HG03442 (cell line): ENCODE measurements at regions not wholly inside any gene's neighbourhood (a gene's known extent, or its start where the extent isn't known, plus 50 kb on each side); places are given as distances from the start of the nearest gene placed in this dataset.

Experiments
- ATAC-seq: cut with Tn5 transposase; IDR thresholded peaks from one replicate; pipeline ENCODE4 v1.9.1; 2021; ENCODE audit warnings: mild to moderate bottlenecking, moderate library complexity; ENCODE audit not compliant: unreplicated experiment

DNA sequence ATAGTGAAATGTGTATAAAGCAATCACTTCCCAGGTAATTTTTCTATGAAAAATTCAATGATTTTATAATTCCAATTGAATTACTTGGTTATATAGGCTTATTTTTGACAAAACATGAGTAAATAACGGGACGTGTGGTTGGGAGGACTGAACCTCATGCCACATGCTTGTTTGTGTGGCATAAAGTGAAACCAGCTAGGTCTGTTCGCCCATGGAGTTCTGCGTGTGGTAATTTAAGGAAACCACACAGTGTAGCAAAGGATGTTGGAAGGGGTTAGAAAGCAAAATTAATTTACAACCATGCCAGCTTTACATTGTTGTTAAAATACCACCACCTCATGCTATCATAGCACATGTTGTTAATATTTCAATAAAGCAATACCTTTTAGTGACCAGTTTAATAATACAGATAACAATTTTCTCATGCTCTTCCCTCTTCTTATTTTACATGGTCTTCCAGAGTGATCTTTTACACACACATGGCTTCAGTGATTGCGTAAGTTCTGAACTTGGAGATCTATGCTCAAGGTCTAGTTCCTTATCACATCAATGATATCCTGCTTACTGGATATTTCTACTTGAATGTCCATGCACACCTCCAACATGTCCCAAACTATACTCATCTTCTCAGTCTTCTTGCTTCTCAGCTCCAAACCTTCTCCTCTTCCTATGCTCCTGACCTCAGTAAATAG, 156.4 kb upstream of the ITGA4 start:
- ATAC-seq: no peak

DNA sequence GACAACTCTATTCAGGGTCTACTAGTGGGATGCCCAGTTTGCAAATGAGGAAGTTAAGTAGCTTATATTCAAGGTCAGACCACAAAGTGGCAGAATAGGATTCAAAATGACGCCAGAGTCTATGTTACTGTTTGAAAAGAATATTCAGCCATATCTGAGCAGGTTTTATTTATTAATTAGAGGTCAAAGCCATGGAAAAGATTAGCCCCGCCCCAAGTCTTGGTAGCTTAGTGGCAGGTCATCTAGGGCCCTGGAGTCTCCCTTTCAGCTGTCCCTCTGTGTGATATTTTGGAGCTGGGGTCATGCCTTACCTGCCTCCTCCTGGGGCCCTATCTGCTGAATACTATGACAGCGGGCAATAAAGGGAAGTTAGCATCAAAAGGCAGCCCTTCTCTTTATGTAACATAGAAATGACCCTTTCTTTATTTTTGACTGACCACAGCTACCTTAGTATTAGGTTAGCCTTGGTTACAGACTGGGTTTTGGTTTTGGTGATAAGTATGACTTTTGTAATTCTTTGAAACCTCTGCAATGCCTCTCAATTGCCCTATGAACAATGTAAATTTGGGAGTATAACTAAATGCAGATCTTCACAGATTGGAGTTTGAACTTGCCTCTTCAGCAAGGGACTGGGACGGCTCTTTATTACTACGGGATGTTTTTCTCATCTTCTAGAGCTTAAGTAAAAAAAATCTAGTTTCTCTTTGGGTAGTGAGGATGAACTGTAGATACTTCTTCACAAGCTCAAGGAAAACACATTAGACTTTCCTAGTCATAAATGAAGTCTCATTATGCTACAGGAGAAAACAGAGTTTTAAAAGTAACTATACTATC, 153.0 kb upstream of the ITGA4 start:
- ATAC-seq: peak; percentile 34

DNA sequence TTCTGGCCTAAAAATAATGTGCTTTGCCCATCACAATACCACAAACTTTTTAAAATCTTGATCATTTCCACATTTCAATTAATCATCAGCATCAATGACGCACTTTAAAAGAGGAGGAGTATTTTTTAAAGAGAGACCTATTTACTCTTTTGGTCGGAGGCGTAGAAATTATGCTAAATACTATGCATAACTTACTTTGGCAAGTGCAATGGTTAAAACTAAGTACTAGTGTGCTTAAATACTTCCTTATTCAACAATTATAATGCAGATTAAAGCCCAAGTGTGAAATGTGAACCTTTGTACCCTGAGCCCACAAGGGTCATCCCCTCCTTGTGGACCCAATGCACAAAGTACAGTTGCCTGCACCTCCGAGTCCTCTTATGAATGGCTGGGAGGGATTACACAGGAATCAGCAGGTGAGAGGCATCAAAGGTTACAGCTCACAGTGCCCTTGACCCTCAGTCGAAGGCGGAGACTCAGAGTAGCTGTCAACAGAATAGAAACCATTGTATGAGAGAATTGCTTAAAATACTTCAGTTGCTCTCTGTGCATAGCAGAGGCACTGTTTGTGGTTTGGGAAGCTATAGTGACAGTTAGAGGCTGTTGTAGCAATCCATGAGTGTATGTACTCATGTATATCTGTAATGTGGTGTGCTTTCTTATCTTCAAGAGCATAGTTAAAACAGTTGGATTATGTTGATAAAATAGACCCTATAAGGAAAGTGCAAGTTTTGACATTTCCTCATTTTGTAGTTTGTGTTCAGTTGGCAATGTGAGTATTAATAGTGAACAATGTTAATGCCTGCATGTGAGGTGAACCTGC, 151.7 kb upstream of the ITGA4 start:
- ATAC-seq: peak; percentile 91

DNA sequence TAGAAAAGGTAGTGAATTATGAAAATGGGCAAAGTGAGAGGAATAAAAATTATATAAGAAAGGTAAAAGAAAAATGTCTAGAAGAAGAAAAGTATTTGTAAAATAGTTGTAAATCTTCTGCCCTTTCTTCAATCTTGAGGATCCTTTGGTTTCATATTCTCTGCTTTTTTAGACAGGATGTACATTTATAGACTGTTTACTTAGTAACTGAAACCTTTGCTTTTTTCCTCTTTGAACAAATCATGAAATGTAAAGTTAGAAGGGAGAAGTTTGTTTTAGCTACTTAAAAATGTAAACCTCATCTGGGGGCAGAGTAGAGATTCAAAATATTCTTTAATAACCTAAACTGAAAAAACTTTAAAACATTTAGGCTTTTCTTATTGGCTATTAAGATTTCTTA, 150.4 kb upstream of the ITGA4 start:
- ATAC-seq: peak; percentile 16

DNA sequence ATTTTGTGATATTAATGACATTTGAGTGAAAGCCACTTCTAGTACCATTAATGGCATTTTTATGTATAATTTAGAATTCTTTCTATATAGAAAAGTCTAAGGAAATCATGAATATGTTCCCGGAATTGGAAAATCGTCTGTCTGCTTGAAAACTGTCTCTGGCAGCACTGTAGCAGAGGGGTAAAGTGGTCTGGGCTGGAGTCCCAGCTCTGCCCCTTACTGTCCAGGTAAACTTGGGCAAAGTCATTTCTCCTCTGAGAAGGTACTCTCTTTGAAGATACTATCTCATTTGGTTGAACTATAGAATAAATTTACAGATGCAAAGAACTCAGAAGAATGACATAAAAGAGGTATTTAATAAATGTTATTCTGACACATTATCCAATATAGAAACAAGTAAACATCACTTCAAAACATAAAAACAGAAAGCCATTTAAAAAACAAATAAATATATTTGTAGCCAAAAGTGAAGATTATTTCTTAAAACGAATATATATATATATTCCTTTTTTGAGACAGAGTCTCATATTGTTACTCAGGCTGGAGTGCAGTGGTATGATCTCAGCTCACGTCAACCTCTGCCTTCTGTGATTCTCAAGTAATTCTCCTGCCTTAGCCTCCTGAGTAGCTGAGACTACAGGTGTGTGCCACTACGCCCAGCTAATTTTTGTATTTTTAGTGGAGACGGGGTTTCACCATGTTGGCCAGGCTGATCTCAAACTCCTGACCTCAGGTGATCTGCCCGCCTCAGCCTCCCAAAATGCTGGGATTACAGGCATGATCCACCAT, 149.8 kb upstream of the ITGA4 start:
- ATAC-seq: no peak

DNA sequence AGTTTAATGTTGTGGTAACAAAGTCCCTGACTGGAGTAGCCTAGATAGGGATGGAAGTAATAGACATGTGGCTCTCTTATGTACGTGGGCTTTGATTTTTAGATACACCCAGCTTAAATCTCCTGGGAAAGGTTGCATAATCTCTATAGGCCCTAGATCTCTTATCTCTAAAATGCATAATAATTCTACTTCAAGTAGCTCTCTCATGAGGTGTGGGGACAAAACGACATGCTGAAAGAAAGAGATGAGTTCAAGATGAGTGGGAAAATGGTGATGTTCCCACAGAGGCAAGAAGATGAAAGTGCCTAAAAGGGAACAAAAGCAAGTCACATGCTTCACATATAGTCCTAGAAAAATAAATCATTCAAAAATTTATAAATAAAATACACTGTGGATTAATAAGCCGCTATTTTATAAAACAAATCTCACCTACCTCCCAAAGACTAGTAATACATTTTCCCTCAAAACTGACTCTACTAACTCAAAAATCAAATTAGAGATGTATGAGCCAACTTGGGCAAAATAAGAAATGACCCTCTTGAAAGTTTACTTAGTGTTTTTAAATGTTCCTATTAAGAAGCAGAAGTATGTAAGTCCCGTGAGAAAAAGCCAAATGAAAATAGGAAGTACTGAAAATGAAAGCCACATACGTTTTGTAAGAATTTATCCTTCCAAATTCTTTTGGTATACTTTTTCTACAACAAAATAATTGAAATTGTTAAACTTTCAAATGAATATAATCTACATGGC, 148.2 kb upstream of the ITGA4 start:
- no peak for ATAC-seq

DNA sequence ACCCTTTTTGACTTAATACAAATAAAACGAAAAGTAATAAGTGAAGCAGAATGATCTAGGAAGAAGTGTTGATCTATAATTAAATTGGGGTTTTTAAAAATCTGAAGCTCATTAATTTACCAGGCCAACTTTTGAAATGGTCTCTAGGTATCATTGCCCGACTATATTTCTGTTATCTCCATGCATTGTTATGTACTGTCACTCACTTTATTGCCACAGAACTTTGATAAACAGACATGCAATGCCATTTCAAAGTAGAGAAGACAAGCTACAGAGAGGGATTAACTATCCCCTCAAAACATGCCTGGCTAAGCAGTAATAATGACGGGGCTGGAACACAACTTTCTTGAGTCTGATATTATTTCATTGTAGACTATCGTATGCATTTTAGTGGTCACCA, 147.6 kb upstream of the ITGA4 start:
- no peak for ATAC-seq

DNA sequence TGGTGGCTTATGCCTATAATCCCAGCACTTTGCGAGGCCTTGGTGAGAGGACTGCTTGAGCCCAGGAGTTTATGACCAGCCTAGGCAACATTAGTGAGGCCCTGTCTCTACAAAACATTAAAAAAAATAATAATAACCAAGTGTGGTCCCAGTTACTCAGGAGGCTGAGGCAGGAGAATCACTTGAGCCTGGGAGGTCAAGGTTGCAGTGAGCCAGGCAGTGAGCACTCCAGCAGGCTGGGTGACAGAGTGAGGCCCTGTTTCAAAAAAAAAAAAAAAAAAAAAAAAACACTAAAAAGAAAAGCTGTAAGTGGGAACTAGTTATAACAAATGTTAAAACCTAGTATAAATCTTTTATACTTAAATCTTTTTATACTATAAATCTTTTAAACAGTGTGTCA, 146.2 kb upstream of the ITGA4 start:
- no peak for ATAC-seq

DNA sequence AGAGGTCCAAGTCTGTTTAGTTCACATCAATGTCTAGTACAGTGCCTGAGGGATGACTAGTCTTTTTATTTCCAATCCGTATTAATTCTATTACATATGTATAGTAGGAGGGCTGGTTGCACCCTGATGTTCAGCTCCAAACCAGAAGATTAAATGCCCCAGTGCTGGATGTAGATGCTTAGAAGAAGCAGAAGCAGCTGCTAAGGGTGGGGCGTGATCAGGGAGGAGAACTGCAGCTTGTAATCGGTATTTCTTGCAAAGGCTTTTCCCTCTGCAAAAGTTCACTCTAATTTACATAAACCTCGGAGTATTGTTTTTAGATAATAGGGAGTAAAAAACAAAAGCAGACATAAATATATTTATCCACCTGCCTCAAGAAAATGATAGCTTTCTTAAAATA, 145.3 kb upstream of the ITGA4 start:
- ATAC-seq: no peak

DNA sequence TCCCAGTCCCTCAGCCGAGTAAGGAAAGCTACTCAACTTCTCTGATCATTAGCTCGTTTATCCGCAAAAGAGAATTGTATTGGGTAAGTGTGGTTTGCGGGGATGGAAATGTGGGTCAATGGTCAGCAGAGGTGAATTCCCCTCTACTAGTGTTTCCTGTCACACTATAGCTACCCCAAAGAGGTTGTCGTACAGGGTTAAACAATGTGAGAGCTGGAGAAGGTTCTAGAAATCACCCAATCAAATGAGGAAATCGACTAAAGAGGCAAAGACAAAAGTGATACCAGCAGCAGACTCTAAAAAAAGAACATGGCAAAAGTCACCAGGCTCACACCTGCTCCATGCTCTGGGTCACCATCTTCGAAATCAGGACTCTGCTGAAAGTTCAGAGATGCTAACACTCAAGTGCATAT, 144.7 kb upstream of the ITGA4 start:
- ATAC-seq: peak; percentile 89

DNA sequence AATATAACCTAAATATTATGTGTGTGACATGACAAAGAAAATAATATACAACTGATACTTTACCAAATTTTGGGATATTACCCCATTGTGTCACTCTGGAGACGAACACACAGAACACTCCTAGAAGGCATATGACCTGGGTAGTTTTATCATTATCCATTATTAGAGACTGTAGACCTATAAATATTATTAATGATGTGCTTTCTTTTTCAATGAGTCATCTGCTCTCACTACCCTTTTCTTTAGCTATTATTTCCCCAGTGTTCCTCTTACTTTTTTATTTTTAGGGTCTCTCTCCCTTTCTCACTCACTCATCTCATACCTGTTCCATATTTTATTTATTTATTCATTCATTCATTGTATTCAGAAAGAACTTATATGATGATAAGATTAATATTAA, 143.3 kb upstream of the ITGA4 start:
- ATAC-seq: no peak

DNA sequence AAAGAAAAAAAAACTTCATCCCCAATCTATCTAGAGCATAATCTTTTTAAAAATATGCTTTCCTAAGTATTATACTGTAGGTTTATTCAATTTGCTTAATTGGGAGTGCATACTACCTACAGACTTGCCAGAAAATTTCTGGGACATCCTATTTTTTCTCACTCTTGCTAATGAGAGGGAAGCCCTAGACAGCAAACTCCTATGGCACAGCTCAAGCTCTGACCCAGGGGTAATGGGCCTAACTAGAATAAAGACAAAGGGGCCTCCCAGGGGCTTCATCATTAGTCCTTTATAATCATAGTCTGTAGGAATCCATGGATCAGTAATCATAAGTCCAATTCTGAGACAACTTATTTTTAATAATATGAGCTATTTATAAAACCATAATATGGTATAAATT, 142.6 kb upstream of the ITGA4 start:
- no peak for ATAC-seq

DNA sequence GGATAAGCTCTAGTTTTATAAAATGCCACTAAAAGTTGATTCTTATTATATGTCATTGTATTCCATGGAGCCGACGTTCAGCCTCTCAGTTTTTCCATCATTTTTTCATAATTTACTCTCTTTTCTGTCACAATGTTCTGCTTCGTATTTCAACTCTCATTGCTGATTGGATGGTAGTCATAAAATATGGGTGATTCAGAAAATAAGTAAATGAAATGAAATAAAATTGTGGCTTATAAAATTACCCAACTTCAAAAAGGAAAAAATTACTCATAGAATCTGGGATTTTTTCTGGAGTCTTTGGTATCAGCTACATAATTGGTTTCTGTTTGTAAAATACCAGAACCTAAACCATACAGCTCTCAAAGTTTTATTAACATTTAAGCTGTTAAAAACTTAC, 139.7 kb upstream of the ITGA4 start:
- no peak for ATAC-seq

DNA sequence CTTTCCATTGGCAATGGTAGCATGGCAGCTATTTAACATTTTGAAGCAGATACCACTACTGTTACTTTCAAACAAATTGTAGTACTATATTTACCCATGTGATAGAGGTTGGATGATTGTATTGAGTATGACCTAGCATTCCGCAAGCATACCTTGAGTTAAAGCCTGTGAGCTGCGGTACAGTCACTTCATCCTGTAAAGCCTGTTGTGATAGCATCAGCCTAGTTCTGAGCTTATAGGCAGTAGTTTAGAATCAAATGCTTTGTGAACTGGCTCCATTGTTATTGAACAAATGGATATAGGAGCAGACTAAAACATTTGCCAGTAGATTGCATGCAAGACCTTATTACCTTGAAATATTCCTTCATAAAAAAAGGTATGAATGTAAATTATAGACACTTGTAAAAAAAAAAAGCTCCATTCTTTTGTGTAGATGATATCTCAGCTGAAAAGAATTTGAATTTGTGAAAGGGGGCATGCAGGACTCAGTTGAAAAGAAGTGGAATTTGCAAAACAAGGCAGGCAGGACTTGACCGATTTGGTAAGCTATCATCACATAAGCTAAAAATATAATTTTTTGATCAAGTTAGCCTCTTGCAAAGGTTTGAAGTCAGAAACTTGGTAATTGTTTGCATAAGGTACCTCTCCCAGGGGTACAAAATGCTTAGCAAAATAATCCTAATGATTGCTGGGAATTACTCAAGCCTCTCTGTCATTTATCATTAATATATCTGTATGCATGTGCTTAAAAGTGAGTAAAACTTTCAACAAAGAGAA, 138.5 kb upstream of the ITGA4 start:
- ATAC-seq: no peak

DNA sequence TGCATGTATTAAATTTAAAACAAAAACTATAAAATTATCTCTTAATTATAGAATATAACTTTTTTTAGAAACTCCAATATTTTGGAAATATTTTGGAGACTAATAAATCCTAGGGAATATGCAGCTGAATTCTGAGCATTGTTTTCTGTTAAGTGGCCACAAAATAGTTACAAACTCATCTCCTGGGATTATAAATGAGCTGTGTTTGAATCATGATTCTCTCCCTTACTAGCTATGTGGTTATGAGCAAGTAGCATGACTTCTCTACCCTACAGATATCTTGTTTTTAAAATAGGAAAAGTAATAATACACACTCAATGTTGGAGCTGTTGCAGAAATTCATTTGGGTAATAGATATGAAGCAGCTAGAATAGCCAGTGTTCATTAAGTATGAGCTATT, 137.9 kb upstream of the ITGA4 start:
- ATAC-seq: no peak

DNA sequence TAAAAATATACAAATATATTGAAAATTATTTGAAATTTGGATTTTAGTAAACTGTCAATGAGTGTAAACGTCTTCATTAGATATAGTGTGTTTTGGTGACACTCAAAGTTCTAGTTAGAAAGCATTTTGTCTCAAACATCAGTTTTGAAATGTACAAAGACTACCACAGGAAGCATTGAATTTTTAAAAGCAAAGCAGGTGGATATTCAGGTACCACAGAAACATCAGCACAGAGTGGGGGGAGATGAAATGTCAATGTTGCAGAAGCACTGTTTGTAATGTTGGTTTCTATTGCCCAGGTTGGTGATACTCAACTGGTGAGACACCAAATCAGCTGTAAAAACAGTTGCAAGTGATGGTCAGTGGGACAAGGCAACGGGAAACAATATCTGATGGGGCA, 136.5 kb upstream of the ITGA4 start:
- ATAC-seq: no peak

DNA sequence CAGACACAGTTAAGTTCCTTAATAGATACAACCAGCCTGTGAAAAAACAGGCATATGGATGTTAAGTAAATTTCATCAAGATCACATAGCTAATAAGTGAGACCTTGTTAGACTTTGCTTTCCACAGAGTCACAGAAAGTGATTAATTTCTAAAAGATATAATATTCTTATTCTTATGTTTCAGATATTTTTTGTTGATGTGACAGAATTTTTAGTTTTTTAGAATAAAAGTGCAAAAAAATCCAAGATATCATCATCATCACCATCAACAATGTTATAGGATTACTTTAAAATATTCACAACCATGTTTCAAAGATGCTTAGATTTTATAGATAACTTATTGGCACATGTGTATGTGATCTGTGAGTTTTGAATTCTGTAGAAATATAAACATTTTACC, 132.3 kb upstream of the ITGA4 start:
- no peak for ATAC-seq

DNA sequence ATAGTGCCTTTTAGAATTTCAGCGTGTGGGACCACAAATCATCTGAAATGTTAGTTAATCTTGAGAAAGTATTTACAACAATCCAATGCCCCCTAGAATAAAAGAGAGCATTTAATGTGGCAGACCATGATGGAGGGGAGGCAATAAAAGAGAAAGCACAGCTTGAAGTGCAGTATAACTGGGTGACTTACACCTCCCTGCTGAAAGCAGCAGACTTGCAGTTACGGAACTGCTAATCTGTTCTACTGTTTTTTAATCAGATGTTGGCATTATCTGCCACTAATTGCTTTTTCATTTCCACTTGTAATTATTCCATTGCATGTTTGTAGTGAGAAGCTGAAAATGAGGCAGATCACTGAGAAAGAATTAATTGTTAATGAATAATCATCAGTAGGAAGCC, 130.5 kb upstream of the ITGA4 start:
- ATAC-seq: no peak

DNA sequence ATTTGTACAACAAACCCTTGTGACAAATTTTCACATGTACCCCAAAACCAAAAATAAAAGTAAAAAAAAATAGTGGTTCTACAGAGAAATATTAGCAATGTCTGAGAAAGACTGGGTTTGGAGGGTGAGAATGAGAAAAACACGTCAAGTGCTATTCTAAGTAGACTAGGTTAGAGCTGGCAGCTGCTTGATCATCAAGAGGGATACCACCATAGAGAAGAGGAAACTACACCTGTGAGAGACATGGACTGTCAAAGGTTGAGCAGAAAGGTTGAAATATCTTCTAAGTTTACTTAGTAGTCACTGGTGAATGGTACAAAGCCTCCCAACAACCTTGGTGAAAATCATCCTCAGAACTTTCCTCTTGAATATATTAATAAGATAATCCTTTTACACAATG, 126.9 kb upstream of the ITGA4 start:
- no peak for ATAC-seq
